ENCODE measurements at regions not wholly inside any gene's neighbourhood (a gene's known extent, or its start where the extent isn't known, plus 50 kb on each side); places are given as distances from the start of the nearest gene placed in this dataset.

DNA sequence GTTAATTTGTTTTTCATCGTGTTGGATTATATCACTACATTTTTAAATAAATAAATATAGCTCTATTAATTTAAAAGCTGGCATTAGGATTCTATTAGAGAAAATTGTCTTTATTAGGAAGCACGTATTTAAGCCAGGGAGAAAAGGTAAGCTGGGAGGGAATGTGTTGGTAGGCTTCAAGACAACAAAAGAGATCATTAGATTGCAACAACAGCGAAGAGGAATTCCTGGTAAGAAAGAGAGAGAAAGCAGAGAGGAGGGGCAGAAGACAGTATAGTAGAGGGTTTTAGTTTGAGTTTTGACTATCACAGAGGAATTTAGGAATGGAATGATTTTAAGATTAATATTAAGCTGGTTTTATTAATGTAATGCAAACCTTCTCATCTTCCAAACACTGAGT, 613.6 kb upstream of the USP15 start:
- TF ChIP-seq, protein P1, sequence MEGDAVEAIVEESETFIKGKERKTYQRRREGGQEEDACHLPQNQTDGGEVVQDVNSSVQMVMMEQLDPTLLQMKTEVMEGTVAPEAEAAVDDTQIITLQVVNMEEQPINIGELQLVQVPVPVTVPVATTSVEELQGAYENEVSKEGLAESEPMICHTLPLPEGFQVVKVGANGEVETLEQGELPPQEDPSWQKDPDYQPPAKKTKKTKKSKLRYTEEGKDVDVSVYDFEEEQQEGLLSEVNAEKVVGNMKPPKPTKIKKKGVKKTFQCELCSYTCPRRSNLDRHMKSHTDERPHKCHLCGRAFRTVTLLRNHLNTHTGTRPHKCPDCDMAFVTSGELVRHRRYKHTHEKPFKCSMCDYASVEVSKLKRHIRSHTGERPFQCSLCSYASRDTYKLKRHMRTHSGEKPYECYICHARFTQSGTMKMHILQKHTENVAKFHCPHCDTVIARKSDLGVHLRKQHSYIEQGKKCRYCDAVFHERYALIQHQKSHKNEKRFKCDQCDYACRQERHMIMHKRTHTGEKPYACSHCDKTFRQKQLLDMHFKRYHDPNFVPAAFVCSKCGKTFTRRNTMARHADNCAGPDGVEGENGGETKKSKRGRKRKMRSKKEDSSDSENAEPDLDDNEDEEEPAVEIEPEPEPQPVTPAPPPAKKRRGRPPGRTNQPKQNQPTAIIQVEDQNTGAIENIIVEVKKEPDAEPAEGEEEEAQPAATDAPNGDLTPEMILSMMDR (IDR thresholded peaks at IDR 0.05) = no peak
- TF ChIP-seq EZH2 (IDR thresholded peaks at IDR 0.05) = no peak
